Forelimb muscle (tissue), 1 donor: ENCODE measurements at regions not wholly inside any gene's neighbourhood (a gene's known extent, or its start where the extent isn't known, plus 50 kb on each side); places are given as distances from the start of the nearest gene placed in this dataset.
"Not testable (repeated sequence)": the region's sequence is repeated elsewhere in the genome, so short reads cannot be mapped to it uniquely, and the experiment has no call there.

ENCODE experiments used
- DNase-seq: peaks from one replicate; pipeline ENCODE4 v3.0.0-alpha.2; 2013; ENCODE audit warnings: low read depth

GRCh38 chr16:64297863-64298600 lies 823.8 kb downstream of the CDH11 start:
- no peak for DNase-seq

DNA sequence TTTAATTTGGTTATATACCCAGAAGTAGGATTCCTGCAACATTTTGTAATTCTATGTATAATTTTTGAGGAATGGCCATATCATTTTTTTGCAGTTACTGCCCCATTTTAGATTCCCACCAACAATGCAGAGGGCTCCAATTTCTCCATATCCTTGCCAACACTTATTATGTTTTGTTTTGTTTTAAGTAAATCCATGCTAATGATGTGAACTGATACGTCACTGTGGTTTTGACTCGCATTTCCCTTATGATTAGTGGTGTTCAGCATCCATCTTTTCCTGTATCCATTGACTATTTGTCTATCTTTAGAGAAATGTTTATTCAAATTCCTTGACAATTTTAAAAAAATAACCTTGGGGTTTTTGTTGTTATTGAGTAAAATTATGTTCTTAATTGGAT lies 826.4 kb downstream of the CDH11 start:
- DNase-seq, result no peak

DNA sequence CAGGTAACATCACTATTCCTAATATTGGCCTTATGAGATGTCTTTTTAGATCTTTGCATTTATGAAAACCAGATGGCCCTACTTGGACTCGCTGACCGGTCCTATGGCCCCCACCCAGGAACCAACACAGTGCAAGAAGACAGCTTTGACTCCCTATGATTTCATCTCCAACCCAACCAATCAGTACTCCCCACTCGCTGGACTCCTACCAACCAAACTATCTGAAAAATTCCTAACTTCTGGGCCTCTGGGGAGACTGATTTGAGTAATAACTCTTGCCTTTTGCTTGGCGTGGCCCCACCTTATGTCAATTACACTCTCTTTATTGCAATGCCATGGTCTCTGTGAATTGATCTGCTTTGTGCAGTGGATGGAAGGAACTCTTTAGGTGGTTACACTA lies 828.9 kb downstream of the CDH11 start:
- no peak for DNase-seq

GRCh38 chr16:64292161-64292560 lies 829.7 kb downstream of the CDH11 start:
- DNase-seq, result no peak

GRCh38 chr16:64290461-64290860 lies 831.4 kb downstream of the CDH11 start:
- no peak for DNase-seq

DNA sequence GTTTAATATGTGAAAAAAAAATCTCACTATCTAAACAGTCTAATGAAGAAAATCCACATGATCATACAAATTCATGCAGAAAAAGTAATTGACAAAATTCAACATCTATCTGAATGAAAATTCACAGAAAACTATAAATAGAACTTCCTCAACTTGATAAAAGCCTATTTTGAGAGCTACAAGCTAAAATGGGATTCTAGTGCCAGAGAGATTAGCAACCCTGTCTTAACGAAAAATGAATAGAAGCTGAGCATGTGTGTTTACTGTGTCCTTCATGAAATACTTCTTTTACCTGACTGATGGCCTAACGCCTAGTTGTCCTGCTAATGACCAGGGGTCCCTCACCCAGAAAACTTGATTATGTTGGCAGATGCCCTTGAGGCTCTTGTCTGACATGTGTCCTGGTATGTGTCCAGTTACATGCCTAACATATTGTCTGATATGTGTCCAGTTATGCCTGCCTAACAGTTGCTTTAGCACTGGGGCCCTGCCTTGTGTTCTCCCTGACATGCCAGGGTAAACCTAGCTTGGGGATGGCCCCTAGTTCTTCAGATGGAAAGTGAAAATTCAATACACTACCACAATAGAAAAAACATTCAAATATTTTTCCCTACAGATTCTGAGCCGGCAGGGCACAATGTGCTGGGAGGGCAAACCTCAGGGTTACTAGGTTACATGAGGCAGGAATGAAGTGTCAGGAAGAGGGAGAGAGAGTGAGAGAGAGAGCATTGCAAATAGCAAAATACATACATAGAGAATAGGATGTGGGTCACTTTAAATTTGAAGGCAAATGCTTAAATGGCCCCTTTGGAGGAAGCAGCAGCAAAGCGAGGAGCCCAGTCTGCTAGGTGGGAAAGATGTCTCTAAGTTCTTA lies 834.0 kb downstream of the CDH11 start:
- no peak for DNase-seq

GRCh38 chr16:64282181-64282580 lies 839.7 kb downstream of the CDH11 start:
- no peak for DNase-seq

DNA sequence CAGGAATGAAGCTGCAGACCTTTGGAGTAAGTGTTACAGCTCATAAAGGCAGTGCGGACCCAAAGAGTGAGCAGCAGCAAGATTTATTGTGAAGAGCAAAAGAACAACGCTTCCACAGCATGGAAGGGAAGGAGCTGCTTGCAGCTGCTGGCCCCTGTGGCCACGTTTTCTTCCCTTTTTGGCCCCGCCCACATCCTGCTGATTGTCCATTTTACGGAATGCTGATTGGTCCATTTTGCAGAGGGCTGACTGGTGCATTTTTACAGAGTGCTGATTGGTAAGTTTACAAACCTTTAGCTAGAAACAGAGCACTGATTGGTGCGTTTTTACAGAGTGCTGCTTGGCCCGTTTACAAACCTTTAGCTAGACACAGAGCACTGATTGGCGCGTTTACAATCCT lies 841.5 kb downstream of the CDH11 start:
- DNase-seq, result no peak

GRCh38 chr16:64278196-64278595 lies 843.7 kb downstream of the CDH11 start:
- DNase-seq, result no peak

GRCh38 chr16:64276646-64277045 lies 845.2 kb downstream of the CDH11 start:
- no peak for DNase-seq

- no peak for DNase-seq
Measured at GRCh38 chr16:64272028-64272427, 849.8 kb downstream of the CDH11 start.

DNA sequence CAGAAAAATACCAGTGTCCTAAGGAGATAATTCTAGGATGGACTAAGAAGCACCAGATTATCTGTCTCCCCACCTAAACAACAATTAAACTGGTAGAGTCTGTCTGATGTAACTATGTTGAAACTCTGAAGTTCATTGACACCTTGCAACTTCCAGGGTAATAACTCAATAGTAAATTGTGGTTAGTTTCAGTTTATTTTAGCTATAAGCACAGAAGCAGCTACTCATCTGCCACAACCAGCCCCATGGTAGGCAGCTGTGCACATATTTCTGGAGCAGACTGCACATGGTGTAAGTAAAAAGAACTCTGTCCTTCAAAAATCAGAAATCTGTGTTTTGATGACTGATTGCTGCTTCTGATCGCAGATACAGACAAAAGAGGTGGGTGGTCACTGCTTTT lies 852.1 kb downstream of the CDH11 start:
- DNase-seq, result no peak

GRCh38 chr16:64265756-64266155 lies 856.1 kb downstream of the CDH11 start:
- DNase-seq, result no peak

DNA sequence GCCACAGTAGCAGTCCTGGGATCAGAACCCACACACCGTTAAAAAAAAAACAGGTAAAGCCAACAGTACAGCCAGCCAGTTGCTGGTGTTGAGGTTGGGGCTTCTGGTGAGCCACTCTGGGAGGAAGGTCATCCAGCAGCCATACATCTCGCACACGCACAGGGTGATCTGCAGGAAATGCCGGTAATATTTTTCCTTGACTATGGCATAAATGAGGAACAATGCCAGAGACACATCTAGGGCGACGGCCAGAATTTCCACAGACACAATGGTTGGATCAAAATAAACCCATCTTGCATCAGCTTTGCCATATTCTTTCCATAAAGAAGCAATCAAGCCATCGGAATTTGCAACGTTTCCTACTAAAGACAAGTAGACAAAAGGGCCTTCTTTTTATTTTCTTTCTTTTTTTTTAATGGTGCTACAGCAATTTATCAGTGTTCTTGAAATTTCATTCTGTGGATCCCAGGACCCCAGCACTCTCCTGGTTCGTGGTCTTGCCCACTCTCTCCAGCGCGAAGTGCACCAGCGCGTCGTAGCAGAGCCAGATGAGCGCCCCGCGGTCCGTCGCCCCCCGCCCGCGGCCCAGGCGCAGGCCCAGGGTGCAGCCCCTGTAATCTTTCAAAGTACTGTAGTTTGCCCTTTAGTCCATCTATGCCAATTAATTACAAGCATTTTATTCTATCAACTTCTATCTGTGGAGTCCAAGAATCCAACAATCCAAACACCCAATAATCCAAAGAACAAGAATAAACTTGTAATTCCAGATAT lies 861.0 kb downstream of the CDH11 start:
- not testable (repeated sequence) for DNase-seq

GRCh38 chr16:64254443-64255367 lies 867.2 kb downstream of the CDH11 start:
- no peak for DNase-seq

GRCh38 chr16:64253525-64253924 lies 868.3 kb downstream of the CDH11 start:
- no peak for DNase-seq

GRCh38 chr16:64253096-64253495 lies 868.8 kb downstream of the CDH11 start:
- no peak for DNase-seq

DNA sequence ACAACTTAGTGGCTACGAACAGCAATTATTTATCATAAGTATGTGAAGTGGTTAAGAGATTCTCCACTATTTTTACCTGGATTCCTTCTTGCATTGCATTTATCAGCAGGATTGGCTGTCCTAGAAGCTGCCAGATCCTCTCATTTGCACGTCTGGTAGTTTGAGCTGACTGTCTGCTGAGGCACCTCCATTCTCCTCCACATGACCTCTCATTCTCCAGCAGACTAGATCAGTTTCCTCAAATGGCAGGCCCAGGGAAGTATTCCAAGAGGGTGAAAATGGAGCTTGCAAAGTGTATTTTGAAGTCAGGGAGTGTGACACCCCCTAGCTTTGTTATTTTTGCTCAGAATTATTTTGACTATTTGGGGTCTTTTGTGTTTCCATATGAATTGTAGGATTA lies 870.1 kb downstream of the CDH11 start:
- no peak for DNase-seq

GRCh38 chr16:64250866-64251265 lies 871.0 kb downstream of the CDH11 start:
- no peak for DNase-seq

- no peak for DNase-seq
Measured at GRCh38 chr16:64242492-64242891, 879.4 kb downstream of the CDH11 start.

DNA sequence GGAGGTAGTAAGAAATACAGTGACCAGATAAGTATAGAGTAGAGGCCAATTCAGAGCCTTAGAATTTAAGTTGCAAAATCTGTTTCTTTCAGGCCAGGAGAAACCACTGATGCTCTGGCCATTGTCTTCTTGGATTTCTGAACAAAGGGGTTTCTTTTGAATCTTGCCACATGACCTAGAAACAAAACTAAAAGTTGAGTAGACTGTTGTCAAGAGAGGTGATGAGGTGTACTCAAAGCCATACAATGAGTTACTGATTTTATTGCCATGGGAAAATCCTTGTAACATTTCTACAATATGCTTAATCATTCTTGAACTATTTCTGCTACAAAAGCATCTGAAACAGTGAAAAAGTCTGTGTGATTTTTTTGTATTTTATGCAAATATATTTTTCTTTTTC lies 881.3 kb downstream of the CDH11 start:
- DNase-seq, result no peak
